CD4-positive, alpha-beta T cell treated with Interleukin-17A for 1 hour (primary cell): ENCODE measurements at regions not wholly inside any gene's neighbourhood (a gene's known extent, or its start where the extent isn't known, plus 50 kb on each side); places are given as distances from the start of the nearest gene placed in this dataset.

Source experiments
- DNase-seq: peaks from one replicate; pipeline ENCODE4 v3.0.0-alpha.2; 2020

- DNase-seq: no peak
Observed at GRCh38 chr7:12519682-12520009, 50.9 kb upstream of the SCIN start.
